Kidney epithelial cell (primary cell): ENCODE measurements at regions not wholly inside any gene's neighbourhood (a gene's known extent, or its start where the extent isn't known, plus 50 kb on each side); places are given as distances from the start of the nearest gene placed in this dataset.

Source experiments
- DNase-seq: peaks from one replicate; pipeline ENCODE4 v3.0.0-alpha.2; 2010; ENCODE audit warnings: low read depth
- H3K27me3 ChIP-seq: 2 replicates; pipeline ENCODE4 v1.6.0; 2011; ENCODE audit warnings: low read length; ENCODE audit not compliant: control insufficient read depth, insufficient read depth
- H3K36me3 ChIP-seq: 2 replicates; pipeline ENCODE4 v1.5.1; 2011; ENCODE audit warnings: low read length; ENCODE audit not compliant: control insufficient read depth, insufficient read depth
- H3K4me3 ChIP-seq: 2 replicates; pipeline ENCODE4 v1.5.1; 2011; ENCODE audit warnings: low read depth, mild to moderate bottlenecking, control low read depth, low read length
- CTCF ChIP-seq: IDR thresholded peaks from 2 replicates; pipeline ENCODE4 v1.5.1; 2011; ENCODE audit warnings: mild to moderate bottlenecking, moderate library complexity, low read length, control low read depth, inconsistent platforms; ENCODE audit not compliant: insufficient read depth, poor library complexity, severe bottlenecking

GRCh38 chr3:164467007-164467406 is 611.3 kb downstream of the SI start:
- TF ChIP-seq CTCF = no peak
- Histone ChIP-seq H3K36me3 (no peaks in the 10 kb centered on the region), H3K27me3 (no peaks in the 10 kb centered on the region), H3K4me3 (no peak overlapping the region)
- no peak for DNase-seq

- Histone ChIP-seq H3K27me3 (no peaks in the 10 kb centered on the region), H3K36me3 (no peaks in the 10 kb centered on the region), H3K4me3 (no peak overlapping the region)
- TF ChIP-seq CTCF = no peak
- DNase-seq = no peak
Measured at GRCh38 chr3:164465172-164465571, 613.1 kb downstream of the SI start.

GRCh38 chr3:164460851-164461250 is 617.4 kb downstream of the SI start:
- no peak for DNase-seq
- Histone ChIP-seq H3K4me3 (no peak overlapping the region), H3K27me3 (no peaks in the 10 kb centered on the region), H3K36me3 (no peaks in the 10 kb centered on the region)
- no peak for TF ChIP-seq CTCF

GRCh38 chr3:164459521-164460151 is 618.7 kb downstream of the SI start:
- no peak for DNase-seq
- TF ChIP-seq CTCF = no peak
- H3K4me3 ChIP-seq = no peak overlapping the region

GRCh38 chr3:164458986-164459385 is 619.3 kb downstream of the SI start:
- no peak for TF ChIP-seq CTCF
- DNase-seq = peak; percentile 43
- Histone ChIP-seq H3K4me3 (no peak overlapping the region), H3K36me3 (no peaks in the 10 kb centered on the region), H3K27me3 (no peaks in the 10 kb centered on the region)

More at GRCh38 chr3:164459521-164460151, 618.7 kb downstream of the SI start:
- no peaks in the 10 kb centered on the region for H3K36me3 ChIP-seq
- H3K27me3 ChIP-seq = no peaks in the 10 kb centered on the region

GRCh38 chr3:164453714-164454113 is 624.6 kb downstream of the SI start:
- no peak for DNase-seq
- H3K36me3 ChIP-seq = no peaks in the 10 kb centered on the region
- no peak overlapping the region for H3K4me3 ChIP-seq
- H3K27me3 ChIP-seq = no peaks in the 10 kb centered on the region
- TF ChIP-seq CTCF = no peak
